SK-N-SH treated with all-trans-retinoic acid at 6 μM for 48 hours (cell line): ENCODE measurements at regions not wholly inside any gene's neighbourhood (a gene's known extent, or its start where the extent isn't known, plus 50 kb on each side); places are given as distances from the start of the nearest gene placed in this dataset.

Source experiments
- ATAC-seq: fragments of 200-7000 bp; cut with Tn5 transposase; 3 replicates; pipeline ENCODE4 v1.9.1; 2020; ENCODE audit warnings: mild to moderate bottlenecking, moderate library complexity
- ARNTL ChIP-seq: fragments of 450-650 bp; formaldehyde crosslinking; IDR thresholded peaks from 2 replicates; pipeline ENCODE4 v1.5.0; 2020; ENCODE audit warnings: low read depth, mild to moderate bottlenecking, moderate library complexity, borderline replicate concordance
- BACH2 ChIP-seq: fragments of 250-450 bp; sonication (Bioruptor Pico); IDR thresholded peaks from 2 replicates; pipeline ENCODE4 v1.9.0; 2021; ENCODE audit warnings: mild to moderate bottlenecking, borderline replicate concordance
- CSRNP3 ChIP-seq: fragments of 250-450 bp; sonication (Bioruptor Pico); IDR thresholded peaks from 2 replicates; pipeline ENCODE4 v1.5.1; 2021; ENCODE audit warnings: mild to moderate bottlenecking, moderate library complexity
- ESRRG ChIP-seq: fragments of 250-450 bp; sonication (Bioruptor Pico); IDR thresholded peaks from 2 replicates; pipeline ENCODE4 v1.6.1; 2021; ENCODE audit warnings: mild to moderate bottlenecking
- GLIS3 ChIP-seq: fragments of 250-450 bp; sonication (Bioruptor Pico); IDR thresholded peaks from 2 replicates; pipeline ENCODE4 v1.5.0; 2020; ENCODE audit warnings: mild to moderate bottlenecking, moderate library complexity
- OSR1 ChIP-seq: fragments of 250-450 bp; sonication (Bioruptor Pico); IDR thresholded peaks from 2 replicates; pipeline ENCODE4 v1.8.0; 2022; ENCODE audit warnings: moderate library complexity, mild to moderate bottlenecking, inconsistent platforms
- POU6F1 ChIP-seq: fragments of 250-450 bp; sonication (Bioruptor Pico); IDR thresholded peaks from 2 replicates; pipeline ENCODE4 v1.8.0; 2021; ENCODE audit warnings: low read depth, mild to moderate bottlenecking, moderate library complexity, borderline replicate concordance
- RARB ChIP-seq: fragments of 250-450 bp; sonication (Bioruptor Pico); IDR thresholded peaks from 2 replicates; pipeline ENCODE4 v1.8.0; 2021; ENCODE audit warnings: mild to moderate bottlenecking, moderate library complexity
- SNAI2 ChIP-seq: fragments of 250-450 bp; sonication (Bioruptor Pico); IDR thresholded peaks from 2 replicates; pipeline ENCODE4 v1.5.0; 2020; ENCODE audit warnings: mild to moderate bottlenecking, moderate library complexity
- TCF4 ChIP-seq: fragments of 250-450 bp; sonication (Bioruptor Pico); IDR thresholded peaks from 2 replicates; pipeline ENCODE4 v1.8.0; 2021; ENCODE audit warnings: mild to moderate bottlenecking, moderate library complexity, borderline replicate concordance
- TOX ChIP-seq: fragments of 250-450 bp; sonication (Bioruptor Pico); IDR thresholded peaks from 2 replicates; pipeline ENCODE4 v1.8.0; 2021; ENCODE audit warnings: mild to moderate bottlenecking, moderate library complexity, borderline replicate concordance
- TSHZ2 ChIP-seq: fragments of 250-450 bp; sonication (Bioruptor Pico); IDR thresholded peaks from 2 replicates; pipeline ENCODE4 v1.5.0; 2020; ENCODE audit warnings: mild to moderate bottlenecking, moderate library complexity
- ZC3H10 ChIP-seq: fragments of 250-450 bp; sonication (Bioruptor Pico); IDR thresholded peaks from 2 replicates; pipeline ENCODE4 v1.5.1; 2021; ENCODE audit warnings: mild to moderate bottlenecking, moderate library complexity
- ZFP3 ChIP-seq: fragments of 250-450 bp; sonication (Bioruptor Pico); IDR thresholded peaks from 2 replicates; pipeline ENCODE4 v1.5.0; 2020; ENCODE audit warnings: mild to moderate bottlenecking, moderate library complexity
- ZFP30 ChIP-seq: fragments of 450-650 bp; formaldehyde crosslinking; IDR thresholded peaks from 2 replicates; pipeline ENCODE4 v1.5.0; 2022; ENCODE audit warnings: mild to moderate bottlenecking, moderate library complexity
- ZNF565 ChIP-seq: fragments of 450-650 bp; formaldehyde crosslinking; conservative IDR thresholded peaks from 2 replicates; pipeline ENCODE4 v1.5.0; 2020; ENCODE audit warnings: low read depth, mild to moderate bottlenecking, moderate library complexity
- ZNF70 ChIP-seq: fragments of 450-650 bp; formaldehyde crosslinking; IDR thresholded peaks from 2 replicates; pipeline ENCODE4 v1.5.0; 2020; ENCODE audit warnings: mild to moderate bottlenecking, moderate library complexity
- ZNF8 ChIP-seq: fragments of 450-650 bp; formaldehyde crosslinking; IDR thresholded peaks from 2 replicates; pipeline ENCODE4 v1.5.0; 2020; ENCODE audit warnings: mild to moderate bottlenecking, moderate library complexity
- TF ChIP-seq, protein P1 (sequence below): fragments of 250-450 bp; sonication (Bioruptor Pico); IDR thresholded peaks from 2 replicates; pipeline ENCODE4 v1.5.1; 2020; ENCODE audit warnings: low read depth, mild to moderate bottlenecking, moderate library complexity

GRCh38 chr2:164145093-164145987 lies 409.5 kb upstream of the FIGN start:
- TF ChIP-seq ZFP3 (no peak), TCF4 (CRISPR knock-in tag) (no peak), ZNF8 (no peak), ZC3H10 (no peak), TOX (CRISPR knock-in tag) (no peak), CSRNP3 (CRISPR knock-in tag) (no peak), OSR1 (CRISPR knock-in tag) (no peak), ZNF70 (CRISPR knock-in tag) (no peak), TSHZ2 (CRISPR knock-in tag) (no peak), ZFP30 (CRISPR knock-in tag) (no peak), SNAI2 (no peak), GLIS3 (no peak), BACH2 (CRISPR knock-in tag) (no peak), RARB (no peak), ESRRG (no peak)
- TF ChIP-seq, protein P1, sequence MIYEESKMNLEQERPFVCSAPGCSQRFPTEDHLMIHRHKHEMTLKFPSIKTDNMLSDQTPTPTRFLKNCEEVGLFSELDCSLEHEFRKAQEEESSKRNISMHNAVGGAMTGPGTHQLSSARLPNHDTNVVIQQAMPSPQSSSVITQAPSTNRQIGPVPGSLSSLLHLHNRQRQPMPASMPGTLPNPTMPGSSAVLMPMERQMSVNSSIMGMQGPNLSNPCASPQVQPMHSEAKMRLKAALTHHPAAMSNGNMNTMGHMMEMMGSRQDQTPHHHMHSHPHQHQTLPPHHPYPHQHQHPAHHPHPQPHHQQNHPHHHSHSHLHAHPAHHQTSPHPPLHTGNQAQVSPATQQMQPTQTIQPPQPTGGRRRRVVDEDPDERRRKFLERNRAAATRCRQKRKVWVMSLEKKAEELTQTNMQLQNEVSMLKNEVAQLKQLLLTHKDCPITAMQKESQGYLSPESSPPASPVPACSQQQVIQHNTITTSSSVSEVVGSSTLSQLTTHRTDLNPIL (CRISPR knock-in tag) = no peak
- ATAC-seq = peak; percentile 89

DNA sequence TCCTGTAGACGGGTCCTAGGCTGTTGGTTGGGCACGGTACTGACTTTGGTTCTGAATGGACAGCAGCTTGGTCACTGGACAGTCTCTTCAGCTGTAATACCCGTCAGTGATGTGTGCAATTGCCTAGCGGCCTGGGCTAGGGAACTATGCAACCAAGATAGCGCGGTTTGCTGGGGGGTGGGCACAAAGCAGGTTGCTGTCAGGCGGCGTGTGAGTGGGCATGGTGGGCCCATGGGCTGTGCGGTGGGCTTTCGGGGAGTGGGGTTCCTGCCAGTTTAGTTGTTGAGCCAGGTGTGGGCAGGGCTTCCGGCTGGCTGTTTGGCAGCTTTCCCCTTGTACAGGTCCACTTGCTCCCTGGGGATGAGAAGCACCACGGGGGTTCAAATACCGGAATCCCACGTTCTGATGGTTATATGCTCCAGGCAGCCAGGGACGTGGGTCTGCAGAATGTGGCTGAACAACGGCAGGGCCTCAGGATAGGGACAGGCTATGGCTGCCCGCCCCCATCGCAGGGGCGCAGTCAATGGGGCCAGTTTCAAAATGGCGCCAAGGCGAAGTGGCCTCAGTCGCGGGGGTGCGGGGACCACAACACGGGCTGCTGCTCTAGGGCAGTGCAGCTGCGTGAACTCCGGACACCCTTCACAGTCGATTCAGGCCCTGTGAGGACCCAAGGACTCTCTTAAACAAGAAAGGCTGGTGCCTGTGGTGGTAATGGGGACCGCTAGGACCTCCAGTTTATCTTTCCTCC lies 407.5 kb upstream of the FIGN start:
- TF ChIP-seq ESRRG = no peak
- TF ChIP-seq POU6F1 (CRISPR knock-in tag) = no peak
- TF ChIP-seq TSHZ2 (CRISPR knock-in tag) = no peak
- no peak for TF ChIP-seq CSRNP3 (CRISPR knock-in tag)
- no peak for TF ChIP-seq ARNTL (CRISPR knock-in tag)
- TF ChIP-seq, protein P1 (CRISPR knock-in tag) = no peak
- no peak for TF ChIP-seq OSR1 (CRISPR knock-in tag)
- no peak for TF ChIP-seq ZFP30 (CRISPR knock-in tag)
- no peak for TF ChIP-seq GLIS3
- no peak for TF ChIP-seq ZNF565 (CRISPR knock-in tag)
- TF ChIP-seq BACH2 (CRISPR knock-in tag) = no peak
- no peak for TF ChIP-seq SNAI2
- TF ChIP-seq ZFP3 = no peak
- no peak for ATAC-seq
